Umbilical cord (tissue), 1 donor: ENCODE measurements at regions not wholly inside any gene's neighbourhood (a gene's known extent, or its start where the extent isn't known, plus 50 kb on each side); places are given as distances from the start of the nearest gene placed in this dataset.

Experiments used
- DNase-seq: peaks from one replicate; pipeline ENCODE4 v3.0.0-alpha.2; 2015; ENCODE audit warnings: low spot score

- DNase-seq: no peak
These were observed 99.3 kb downstream of the NUDT12 start for GRCh38 chr5:103463261-103463660.

- DNase-seq: no peak
These were observed 101.3 kb downstream of the NUDT12 start for GRCh38 chr5:103461243-103461642.

- DNase-seq: no peak
These were observed 104.0 kb downstream of the NUDT12 start for GRCh38 chr5:103458497-103459040.

- no peak for DNase-seq
These were observed 106.1 kb downstream of the NUDT12 start for GRCh38 chr5:103456476-103456875.

GRCh38 chr5:103455796-103456195 lies 106.8 kb downstream of the NUDT12 start:
- DNase-seq: no peak

- DNase-seq: no peak
These were observed 107.8 kb downstream of the NUDT12 start for GRCh38 chr5:103454770-103455169.

- DNase-seq: no peak
These were observed 109.9 kb downstream of the NUDT12 start for GRCh38 chr5:103452666-103453065.

GRCh38 chr5:103452089-103452488 lies 110.5 kb downstream of the NUDT12 start:
- no peak for DNase-seq

- no peak for DNase-seq
These were observed 111.3 kb downstream of the NUDT12 start for GRCh38 chr5:103451261-103451660.

GRCh38 chr5:103450333-103451061 lies 112.1 kb downstream of the NUDT12 start:
- peak; percentile 38 for DNase-seq

- no peak for DNase-seq
These were observed 115.8 kb downstream of the NUDT12 start for GRCh38 chr5:103446813-103447212.

GRCh38 chr5:103445426-103446035 lies 117.1 kb downstream of the NUDT12 start:
- no peak for DNase-seq

- DNase-seq: peak; percentile 13
These were observed 118.1 kb downstream of the NUDT12 start for GRCh38 chr5:103444333-103445038.

GRCh38 chr5:103442750-103443149 lies 119.8 kb downstream of the NUDT12 start:
- DNase-seq: no peak

GRCh38 chr5:103441523-103441922 lies 121.1 kb downstream of the NUDT12 start:
- DNase-seq: no peak

GRCh38 chr5:103439007-103439406 lies 123.6 kb downstream of the NUDT12 start:
- no peak for DNase-seq

GRCh38 chr5:103436656-103437055 lies 125.9 kb downstream of the NUDT12 start:
- no peak for DNase-seq

- no peak for DNase-seq
These were observed 126.5 kb downstream of the NUDT12 start for GRCh38 chr5:103436112-103436511.

- DNase-seq: no peak
These were observed 127.3 kb downstream of the NUDT12 start for GRCh38 chr5:103435136-103435889.

- no peak for DNase-seq
These were observed 128.5 kb downstream of the NUDT12 start for GRCh38 chr5:103434057-103434456.

GRCh38 chr5:103433211-103433610 lies 129.4 kb downstream of the NUDT12 start:
- DNase-seq: no peak

GRCh38 chr5:103428923-103429322 lies 133.7 kb downstream of the NUDT12 start:
- DNase-seq: no peak
